GM18502 (cell line): ENCODE measurements at regions not wholly inside any gene's neighbourhood (a gene's known extent, or its start where the extent isn't known, plus 50 kb on each side); places are given as distances from the start of the nearest gene placed in this dataset.
"Not testable (repeated sequence)": the region's sequence is repeated elsewhere in the genome, so short reads cannot be mapped to it uniquely, and the experiment has no call there.

Experiments used
- ATAC-seq: cut with Tn5 transposase; IDR thresholded peaks from one replicate; pipeline ENCODE4 v1.9.1; 2021; ENCODE audit warnings: mild to moderate bottlenecking; ENCODE audit not compliant: unreplicated experiment, poor library complexity

- ATAC-seq = no peak
These were observed 1366.3 kb downstream of the STIM2 start for GRCh38 chr4:28226962-28227361.

GRCh38 chr4:28227764-28228163 is 1367.1 kb downstream of the STIM2 start:
- ATAC-seq = no peak

- no peak for ATAC-seq
These were observed 1368.2 kb downstream of the STIM2 start for GRCh38 chr4:28228561-28229491.

- ATAC-seq = no peak
These were observed 1371.7 kb downstream of the STIM2 start for GRCh38 chr4:28232376-28232775.

GRCh38 chr4:28232951-28233350 is 1372.3 kb downstream of the STIM2 start:
- no peak for ATAC-seq

- no peak for ATAC-seq
These were observed 1373.1 kb downstream of the STIM2 start for GRCh38 chr4:28233724-28234123.

- no peak for ATAC-seq
These were observed 1378.2 kb downstream of the STIM2 start for GRCh38 chr4:28238876-28239275.

GRCh38 chr4:28241021-28241420 is 1380.4 kb downstream of the STIM2 start:
- ATAC-seq = no peak

- no peak for ATAC-seq
These were observed 1387.2 kb downstream of the STIM2 start for GRCh38 chr4:28247805-28248204.

GRCh38 chr4:28248269-28248668 is 1387.6 kb downstream of the STIM2 start:
- ATAC-seq = no peak

- no peak for ATAC-seq
These were observed 1390.0 kb downstream of the STIM2 start for GRCh38 chr4:28250646-28251045.

GRCh38 chr4:28251831-28252230 is 1391.2 kb downstream of the STIM2 start:
- ATAC-seq = no peak

GRCh38 chr4:28254003-28254402 is 1393.4 kb downstream of the STIM2 start:
- ATAC-seq = no peak

- no peak for ATAC-seq
These were observed 1395.7 kb downstream of the STIM2 start for GRCh38 chr4:28256295-28256694.

GRCh38 chr4:28259951-28260350 is 1399.3 kb downstream of the STIM2 start:
- no peak for ATAC-seq

- ATAC-seq = no peak
These were observed 1406.5 kb downstream of the STIM2 start for GRCh38 chr4:28267166-28267565.

GRCh38 chr4:28269426-28269825 is 1408.8 kb downstream of the STIM2 start:
- ATAC-seq = no peak

GRCh38 chr4:28277931-28278330 is 1417.3 kb downstream of the STIM2 start:
- ATAC-seq = no peak

GRCh38 chr4:28278676-28279075 is 1418.0 kb downstream of the STIM2 start:
- ATAC-seq = no peak

- no peak for ATAC-seq
These were observed 1418.6 kb downstream of the STIM2 start for GRCh38 chr4:28279249-28279648.

GRCh38 chr4:28286266-28286665 is 1425.6 kb downstream of the STIM2 start:
- not testable (repeated sequence) for ATAC-seq

- ATAC-seq = no peak
These were observed 1427.2 kb downstream of the STIM2 start for GRCh38 chr4:28287831-28288233.
